ENCODE measurements at regions not wholly inside any gene's neighbourhood (a gene's known extent, or its start where the extent isn't known, plus 50 kb on each side); places are given as distances from the start of the nearest gene placed in this dataset.

DNA sequence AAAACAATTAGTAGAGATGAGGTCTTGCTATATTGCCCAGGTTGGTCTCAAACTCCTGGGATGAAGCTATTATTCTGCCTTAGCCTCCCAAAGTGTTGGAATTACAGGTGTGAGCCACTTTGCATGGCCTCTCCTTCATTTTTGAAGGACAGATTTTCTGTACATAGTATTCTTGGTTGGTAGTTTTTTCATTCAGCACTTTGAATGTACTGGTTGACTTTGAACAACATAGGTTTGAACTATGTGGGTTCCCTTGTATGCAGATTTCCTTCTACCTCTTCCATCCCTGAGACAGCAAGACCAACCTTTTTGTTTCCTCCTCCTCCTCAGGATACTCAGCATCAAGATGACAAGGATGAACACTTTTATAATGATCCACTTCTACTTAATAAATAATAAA is 436.4 kb downstream of the QKI start:
- H3K4me3 Mint-ChIP-seq (ENCODE audit: unreplicated experiment) = no peak overlapping the region
- TF ChIP-seq, protein P1, sequence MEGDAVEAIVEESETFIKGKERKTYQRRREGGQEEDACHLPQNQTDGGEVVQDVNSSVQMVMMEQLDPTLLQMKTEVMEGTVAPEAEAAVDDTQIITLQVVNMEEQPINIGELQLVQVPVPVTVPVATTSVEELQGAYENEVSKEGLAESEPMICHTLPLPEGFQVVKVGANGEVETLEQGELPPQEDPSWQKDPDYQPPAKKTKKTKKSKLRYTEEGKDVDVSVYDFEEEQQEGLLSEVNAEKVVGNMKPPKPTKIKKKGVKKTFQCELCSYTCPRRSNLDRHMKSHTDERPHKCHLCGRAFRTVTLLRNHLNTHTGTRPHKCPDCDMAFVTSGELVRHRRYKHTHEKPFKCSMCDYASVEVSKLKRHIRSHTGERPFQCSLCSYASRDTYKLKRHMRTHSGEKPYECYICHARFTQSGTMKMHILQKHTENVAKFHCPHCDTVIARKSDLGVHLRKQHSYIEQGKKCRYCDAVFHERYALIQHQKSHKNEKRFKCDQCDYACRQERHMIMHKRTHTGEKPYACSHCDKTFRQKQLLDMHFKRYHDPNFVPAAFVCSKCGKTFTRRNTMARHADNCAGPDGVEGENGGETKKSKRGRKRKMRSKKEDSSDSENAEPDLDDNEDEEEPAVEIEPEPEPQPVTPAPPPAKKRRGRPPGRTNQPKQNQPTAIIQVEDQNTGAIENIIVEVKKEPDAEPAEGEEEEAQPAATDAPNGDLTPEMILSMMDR (IDR thresholded peaks at IDR 0.05) = no peak
- no peak overlapping the region for H3K27ac Mint-ChIP-seq (ENCODE audit: unreplicated experiment)
- H3K27me3 Mint-ChIP-seq (ENCODE audit: low read depth) = no peaks in the 10 kb centered on the region
- peaks cover 39% of the 10 kb centered on the region for H3K9me3 Mint-ChIP-seq (ENCODE audit: low read depth)
- DNase-seq (ENCODE audit: low spot score) = no peak
- no peaks in the 10 kb centered on the region for H3K4me1 Mint-ChIP-seq (ENCODE audit: low read depth)
- peaks cover 5% of the 10 kb centered on the region for H3K36me3 Mint-ChIP-seq (ENCODE audit: low read depth)

DNA sequence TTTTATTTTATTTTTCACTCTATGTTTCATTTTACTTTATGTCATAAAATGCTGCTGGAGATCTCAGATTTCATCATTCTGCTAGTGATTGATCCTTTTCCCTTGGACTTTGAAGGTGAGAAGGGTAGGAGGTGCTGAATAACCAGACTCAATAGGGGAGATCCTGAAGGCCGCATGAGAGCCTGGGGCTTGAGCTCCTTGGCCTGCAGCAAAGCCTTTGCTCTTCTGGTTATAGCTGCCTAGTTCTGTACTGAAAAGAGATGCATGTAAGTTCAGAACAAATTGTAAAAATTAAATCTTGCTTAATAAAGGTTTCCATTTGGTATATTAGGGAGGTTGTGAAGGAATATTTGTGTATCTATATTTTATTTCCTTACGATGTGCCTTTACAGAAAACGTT is 430.2 kb downstream of the QKI start:
- DNase-seq (ENCODE audit: low spot score) = no peak
- TF ChIP-seq, protein P1 (IDR thresholded peaks at IDR 0.05) = no peak
- Mint-ChIP-seq H3K4me3 (ENCODE audit: unreplicated experiment) (no peak overlapping the region), H3K4me1 (ENCODE audit: low read depth) (no peaks in the 10 kb centered on the region), H3K27me3 (ENCODE audit: low read depth) (no peaks in the 10 kb centered on the region), H3K27ac (ENCODE audit: unreplicated experiment) (no peak overlapping the region), H3K9me3 (ENCODE audit: low read depth) (peaks cover 26% of the 10 kb centered on the region), H3K36me3 (ENCODE audit: low read depth) (peaks cover 3% of the 10 kb centered on the region)

DNA sequence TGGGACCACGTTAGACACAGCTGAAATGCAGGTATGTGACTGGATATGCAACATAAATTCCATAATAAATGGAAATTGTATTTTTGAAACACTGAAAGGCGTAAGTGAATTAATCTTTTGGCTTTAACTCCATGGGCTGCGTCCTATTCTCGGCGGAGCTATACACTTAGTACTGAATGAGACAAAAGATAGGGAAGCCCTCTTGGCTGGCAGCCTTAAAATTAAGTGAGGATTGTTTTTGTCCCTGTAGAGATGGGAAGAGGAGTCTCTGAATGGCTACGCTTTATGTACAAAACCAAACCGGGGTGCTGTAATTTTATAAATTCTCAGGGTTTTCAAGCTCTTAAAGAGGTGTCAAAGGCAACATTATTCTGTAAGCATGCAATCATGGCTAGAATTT is 429.8 kb downstream of the QKI start:
- TF ChIP-seq, protein P1 (IDR thresholded peaks at IDR 0.05) = no peak
- Mint-ChIP-seq H3K27ac (ENCODE audit: unreplicated experiment) (no peak overlapping the region), H3K4me3 (ENCODE audit: unreplicated experiment) (no peak overlapping the region)

DNA sequence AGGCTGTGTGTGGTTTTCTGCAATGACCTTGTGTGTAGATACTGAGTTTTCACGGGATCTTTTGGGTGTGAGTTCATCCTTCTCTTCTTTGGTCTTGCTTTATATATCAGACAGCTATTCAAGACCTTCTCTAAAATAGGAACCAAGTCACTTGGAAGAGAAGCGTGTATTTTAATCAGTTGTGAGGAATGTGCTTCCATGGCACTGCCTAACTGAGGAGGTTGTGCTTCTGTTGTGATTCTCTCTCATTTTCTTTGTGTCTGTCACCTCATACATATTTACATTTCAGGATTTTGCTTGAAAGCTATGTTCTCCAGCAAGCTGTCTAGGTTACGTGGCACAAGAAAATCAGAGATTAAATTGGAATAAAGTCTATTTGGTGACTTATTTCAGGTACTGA is 428.7 kb downstream of the QKI start:
- H3K27me3 Mint-ChIP-seq (ENCODE audit: low read depth) = no peaks in the 10 kb centered on the region
- H3K36me3 Mint-ChIP-seq (ENCODE audit: low read depth) = peaks cover 2% of the 10 kb centered on the region
- no peaks in the 10 kb centered on the region for H3K4me1 Mint-ChIP-seq (ENCODE audit: low read depth)
- TF ChIP-seq, protein P1 (IDR thresholded peaks at IDR 0.05) = no peak
- DNase-seq (ENCODE audit: low spot score) = no peak
- H3K9me3 Mint-ChIP-seq (ENCODE audit: low read depth) = peaks cover 14% of the 10 kb centered on the region
- no peak overlapping the region for H3K27ac Mint-ChIP-seq (ENCODE audit: unreplicated experiment)
- H3K4me3 Mint-ChIP-seq (ENCODE audit: unreplicated experiment) = no peak overlapping the region

More for the DNA sequence above, 429.8 kb downstream of the QKI start:
- no peaks in the 10 kb centered on the region for H3K4me1 Mint-ChIP-seq (ENCODE audit: low read depth)
- peaks cover 3% of the 10 kb centered on the region for H3K36me3 Mint-ChIP-seq (ENCODE audit: low read depth)
- H3K27me3 Mint-ChIP-seq (ENCODE audit: low read depth) = no peaks in the 10 kb centered on the region
- no peak for DNase-seq (ENCODE audit: low spot score)
- H3K9me3 Mint-ChIP-seq (ENCODE audit: low read depth) = peaks cover 22% of the 10 kb centered on the region

DNA sequence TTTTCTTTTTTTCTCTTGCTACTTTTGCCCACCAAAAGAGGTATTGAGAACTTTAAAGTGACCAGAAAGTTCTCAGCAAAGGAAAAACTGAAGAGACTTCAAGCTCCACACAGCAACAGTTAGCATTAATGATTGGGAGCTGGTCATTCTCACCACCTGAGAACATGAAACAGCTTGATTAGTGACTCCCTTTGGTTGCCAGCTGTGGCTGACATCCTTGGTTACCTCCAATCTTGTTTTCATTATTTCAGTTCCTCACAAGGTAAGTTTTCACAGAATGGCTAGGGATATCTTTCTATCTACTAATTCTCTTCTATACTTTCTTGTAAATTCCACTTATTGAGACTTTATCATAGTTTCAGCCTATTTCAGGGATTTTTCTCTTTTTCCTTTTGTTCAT is 427.9 kb downstream of the QKI start:
- Mint-ChIP-seq H3K9me3 (ENCODE audit: low read depth) (peaks cover 14% of the 10 kb centered on the region), H3K4me1 (ENCODE audit: low read depth) (peaks cover 5% of the 10 kb centered on the region), H3K4me3 (ENCODE audit: unreplicated experiment) (no peak overlapping the region), H3K36me3 (ENCODE audit: low read depth) (peaks cover 2% of the 10 kb centered on the region), H3K27ac (ENCODE audit: unreplicated experiment) (no peak overlapping the region), H3K27me3 (ENCODE audit: low read depth) (no peaks in the 10 kb centered on the region)
- no peak for DNase-seq (ENCODE audit: low spot score)
- TF ChIP-seq, protein P1 (IDR thresholded peaks at IDR 0.05) = no peak
